NT2/D1 (cell line): ENCODE measurements at regions not wholly inside any gene's neighbourhood (a gene's known extent, or its start where the extent isn't known, plus 50 kb on each side); places are given as distances from the start of the nearest gene placed in this dataset.

Source experiments
- DNase-seq: peaks from one replicate; pipeline ENCODE4 v3.0.0-alpha.2; 2011; ENCODE audit warnings: low read depth, low spot score
- H3K27me3 ChIP-seq: 2 replicates; pipeline ENCODE4 v1.6.0; 2011; ENCODE audit warnings: mild to moderate bottlenecking; ENCODE audit not compliant: insufficient read length, insufficient read depth
- H3K36me3 ChIP-seq: 2 replicates; pipeline ENCODE4 v1.6.1; 2011; ENCODE audit warnings: mild to moderate bottlenecking, low read length, mixed read lengths; ENCODE audit not compliant: insufficient read depth, insufficient read length
- H3K4me1 ChIP-seq: 2 replicates; pipeline ENCODE4 v1.5.1; 2011; ENCODE audit not compliant: insufficient read depth, insufficient read length
- H3K4me3 ChIP-seq: 2 replicates; pipeline ENCODE4 v1.5.1; 2011; ENCODE audit warnings: low read depth; ENCODE audit not compliant: insufficient read length
- H3K9ac ChIP-seq: 2 replicates; pipeline ENCODE4 v1.6.0; 2011; ENCODE audit warnings: low read depth; ENCODE audit not compliant: insufficient read length
- H3K9me3 ChIP-seq: 2 replicates; pipeline ENCODE4 v1.5.1; 2011; ENCODE audit warnings: mild to moderate bottlenecking, low read length; ENCODE audit not compliant: insufficient read depth
- SUZ12 ChIP-seq: IDR thresholded peaks from 2 replicates; pipeline ENCODE4 v1.6.1; 2011; ENCODE audit not compliant: insufficient read length, insufficient read depth; ENCODE audit errors: extremely low read depth
- YY1 ChIP-seq: IDR thresholded peaks from 2 replicates; pipeline ENCODE4 v1.6.1; 2011; ENCODE audit not compliant: insufficient read length, insufficient read depth
- ZNF274 ChIP-seq: IDR thresholded peaks from 2 replicates; pipeline ENCODE4 v1.6.1; 2011; ENCODE audit warnings: mild to moderate bottlenecking, low read depth, low read length

DNA sequence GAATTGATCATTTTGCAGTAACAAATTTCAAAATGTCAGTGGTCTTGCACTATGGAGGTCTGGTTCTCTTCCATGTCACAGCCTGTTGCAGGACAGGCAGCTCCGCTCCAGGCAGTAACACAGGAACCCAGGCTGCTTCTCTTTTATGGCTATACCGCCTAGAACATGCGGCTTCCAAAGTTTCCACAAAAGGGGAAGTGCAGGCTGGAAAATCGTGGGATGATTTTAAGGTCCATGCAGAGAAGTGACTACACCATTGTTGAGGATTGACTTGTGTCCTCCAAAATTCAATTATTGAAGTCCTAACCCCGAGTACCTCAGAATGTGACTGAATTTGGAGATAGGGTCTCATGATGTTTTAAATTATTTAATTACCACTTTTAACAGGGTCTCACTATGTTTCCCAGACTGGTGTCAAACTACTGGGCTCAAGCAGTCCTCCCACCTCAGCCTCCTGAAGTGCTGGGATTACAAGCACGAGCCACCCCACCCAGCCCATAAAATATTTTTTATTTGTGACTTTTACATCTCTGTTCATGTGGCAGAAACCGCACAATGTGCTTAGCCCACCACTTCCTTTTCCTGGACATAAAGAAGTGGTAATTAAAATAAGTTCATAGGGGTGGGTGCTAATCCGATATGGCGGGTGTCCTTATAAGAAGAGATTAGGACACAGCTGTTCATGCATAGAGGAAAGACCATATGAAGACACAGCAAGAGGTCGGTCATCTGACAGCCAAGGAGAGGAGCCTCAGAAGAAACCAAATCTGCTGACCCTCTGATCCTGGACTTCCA is 279.2 kb upstream of the RPL38 start:
- no peaks in the 10 kb centered on the region for H3K36me3 ChIP-seq
- no peak overlapping the region for H3K9ac ChIP-seq
- no peaks in the 10 kb centered on the region for H3K27me3 ChIP-seq
- TF ChIP-seq SUZ12 (no peak), ZNF274 (no peak), YY1 (no peak)
- no peaks in the 10 kb centered on the region for H3K4me1 ChIP-seq
- no peak overlapping the region for H3K4me3 ChIP-seq
- DNase-seq: no peak
- H3K9me3 ChIP-seq: peaks cover 19% of the 10 kb centered on the region; the same call in 1 of the 2 replicates

DNA sequence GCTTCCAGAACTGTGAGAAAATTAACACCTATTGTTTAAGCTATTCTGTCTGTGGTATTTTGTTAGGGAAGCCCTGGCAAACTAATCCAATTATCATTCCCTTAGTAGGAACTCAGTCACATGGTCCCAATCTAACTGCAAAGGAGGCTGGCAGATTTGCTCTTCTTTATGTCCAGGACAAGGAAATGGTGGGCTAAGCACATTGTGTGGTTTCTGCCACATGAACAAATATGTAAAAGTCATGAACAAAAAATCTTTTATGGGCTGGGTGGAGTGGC is 278.6 kb upstream of the RPL38 start:
- Histone ChIP-seq H3K36me3 (no peaks in the 10 kb centered on the region), H3K4me1 (no peaks in the 10 kb centered on the region), H3K9me3 (peaks cover 15% of the 10 kb centered on the region; the same call in 1 of the 2 replicates), H3K4me3 (no peak overlapping the region), H3K27me3 (no peaks in the 10 kb centered on the region), H3K9ac (no peak overlapping the region)
- DNase-seq: no peak
- no peak for TF ChIP-seq SUZ12
- TF ChIP-seq ZNF274: no peak
- no peak for TF ChIP-seq YY1

DNA sequence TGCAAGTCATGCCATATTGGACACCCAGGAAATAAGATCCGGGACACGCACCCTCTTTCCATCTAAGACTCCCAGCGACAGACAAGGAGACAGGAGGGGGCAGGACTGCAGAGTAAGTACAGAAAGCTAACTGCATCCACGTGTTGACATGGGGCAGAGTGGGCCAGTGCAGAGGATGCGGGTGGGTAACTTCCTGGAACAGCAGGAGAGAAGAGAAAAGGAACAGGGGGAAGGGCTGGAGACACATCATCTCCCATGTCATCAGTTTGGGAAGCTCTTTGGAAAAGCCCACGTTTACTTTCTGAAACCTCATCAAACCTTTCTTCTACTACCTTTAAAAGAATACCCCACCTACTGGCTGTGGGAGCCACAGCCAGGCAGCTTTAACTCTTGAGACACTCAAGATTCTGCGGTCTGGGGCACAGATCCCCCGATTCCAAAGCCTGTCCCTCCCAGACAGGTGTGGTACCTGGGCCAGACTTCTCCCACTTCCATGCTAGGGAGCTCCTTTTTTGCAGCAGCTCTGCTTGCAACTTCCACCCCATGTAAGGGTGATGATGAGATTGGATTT is 273.5 kb upstream of the RPL38 start:
- H3K4me3 ChIP-seq: no peak overlapping the region
- peaks cover 15% of the 10 kb centered on the region; the same call in 1 of the 2 replicates for H3K9me3 ChIP-seq
- H3K36me3 ChIP-seq: no peaks in the 10 kb centered on the region
- no peak overlapping the region for H3K9ac ChIP-seq
- no peaks in the 10 kb centered on the region for H3K27me3 ChIP-seq
- no peaks in the 10 kb centered on the region for H3K4me1 ChIP-seq
- DNase-seq: no peak
- no peak for TF ChIP-seq YY1
- no peak for TF ChIP-seq SUZ12
- TF ChIP-seq ZNF274: no peak

DNA sequence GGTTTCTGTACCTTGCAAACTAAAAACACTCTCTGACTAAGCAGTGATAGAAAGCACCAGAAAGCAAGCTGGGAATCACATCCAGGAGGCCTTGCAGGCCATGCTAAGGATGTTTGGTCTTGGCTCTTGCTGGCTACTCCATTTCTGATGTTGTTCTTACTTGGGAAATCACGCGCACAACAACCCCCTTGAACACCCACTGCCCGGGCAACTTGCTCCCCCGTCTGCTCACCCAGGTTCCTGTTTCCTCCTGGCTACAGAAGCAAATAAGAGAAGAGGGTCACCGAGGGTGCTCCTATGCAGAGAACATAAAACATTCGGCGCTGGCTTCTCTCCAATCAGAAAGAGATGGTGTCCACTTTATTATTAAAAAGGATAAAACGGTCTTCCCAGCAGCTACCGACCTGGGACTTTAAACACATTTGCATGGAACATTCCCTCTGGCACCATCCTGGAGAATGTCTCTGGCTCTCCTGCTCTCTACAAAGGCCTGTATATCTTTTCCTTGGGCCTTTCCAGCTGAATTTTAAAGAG is 271.2 kb upstream of the RPL38 start:
- no peak overlapping the region for H3K4me3 ChIP-seq
- H3K27me3 ChIP-seq: no peaks in the 10 kb centered on the region
- DNase-seq: no peak
- no peak overlapping the region for H3K9ac ChIP-seq
- peaks cover 9% of the 10 kb centered on the region; the same call in 1 of the 2 replicates for H3K9me3 ChIP-seq
- TF ChIP-seq ZNF274 (no peak), SUZ12 (no peak), YY1 (no peak)
- no peaks in the 10 kb centered on the region for H3K4me1 ChIP-seq
- no peaks in the 10 kb centered on the region for H3K36me3 ChIP-seq

DNA sequence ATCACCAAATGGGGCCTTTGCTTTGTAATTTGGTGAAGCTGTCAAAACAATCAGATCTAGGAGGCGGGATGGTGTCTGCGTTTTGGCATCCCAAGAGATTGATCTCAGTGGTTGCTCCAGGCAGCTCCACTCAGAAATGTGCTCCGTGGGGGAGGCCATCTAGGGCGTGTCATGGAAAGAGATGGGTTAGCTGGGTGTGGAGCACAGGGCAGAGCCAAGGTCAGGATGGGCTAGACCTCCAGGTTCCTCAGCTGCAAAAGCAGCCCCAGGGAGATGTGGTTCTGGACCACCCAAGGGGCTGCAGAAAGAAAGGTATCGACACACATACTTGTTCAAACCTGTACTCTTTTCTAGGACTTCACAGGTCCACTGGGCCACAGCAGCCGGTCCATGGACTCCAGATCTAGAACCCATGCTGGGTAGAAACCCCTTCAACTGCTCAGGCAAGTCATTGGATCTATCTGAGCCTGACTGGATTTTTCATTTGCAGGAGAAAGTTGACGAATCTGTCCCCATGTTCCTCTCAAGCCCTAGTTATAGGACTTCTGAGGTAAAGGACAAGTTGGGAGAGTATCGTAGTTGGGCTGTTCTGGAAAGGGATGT is 270.2 kb upstream of the RPL38 start:
- DNase-seq: no peak
- Histone ChIP-seq H3K9me3 (peaks cover 1% of the 10 kb centered on the region; the same call in 1 of the 2 replicates), H3K36me3 (no peaks in the 10 kb centered on the region), H3K27me3 (no peaks in the 10 kb centered on the region), H3K9ac (no peak overlapping the region), H3K4me3 (no peak overlapping the region), H3K4me1 (no peaks in the 10 kb centered on the region)
- no peak for TF ChIP-seq SUZ12

DNA sequence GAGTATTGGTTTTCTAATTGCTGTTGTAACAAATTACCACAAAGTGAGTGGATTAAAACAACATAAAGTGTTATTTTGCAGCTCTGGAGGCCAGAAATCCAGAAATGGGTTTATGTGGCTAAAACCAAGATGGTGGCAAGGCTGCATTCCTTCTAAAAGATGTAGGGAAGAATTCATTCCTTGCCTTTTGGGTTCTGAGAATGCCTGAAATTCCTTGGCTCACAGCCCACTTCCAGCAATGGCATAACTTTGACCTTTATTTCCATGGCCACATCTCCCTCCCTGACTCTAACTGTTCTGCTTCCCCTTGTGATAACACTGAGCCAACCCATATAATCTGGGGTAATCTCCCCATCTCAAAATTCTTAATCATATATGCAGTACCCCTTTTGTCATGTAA is 269.6 kb upstream of the RPL38 start:
- H3K9me3 ChIP-seq: no peaks in the 10 kb centered on the region
- no peaks in the 10 kb centered on the region for H3K27me3 ChIP-seq
- no peaks in the 10 kb centered on the region for H3K4me1 ChIP-seq
- H3K9ac ChIP-seq: no peak overlapping the region
- DNase-seq: no peak
- no peak overlapping the region for H3K4me3 ChIP-seq
- TF ChIP-seq SUZ12 (no peak), ZNF274 (no peak), YY1 (no peak)
- H3K36me3 ChIP-seq: no peaks in the 10 kb centered on the region

DNA sequence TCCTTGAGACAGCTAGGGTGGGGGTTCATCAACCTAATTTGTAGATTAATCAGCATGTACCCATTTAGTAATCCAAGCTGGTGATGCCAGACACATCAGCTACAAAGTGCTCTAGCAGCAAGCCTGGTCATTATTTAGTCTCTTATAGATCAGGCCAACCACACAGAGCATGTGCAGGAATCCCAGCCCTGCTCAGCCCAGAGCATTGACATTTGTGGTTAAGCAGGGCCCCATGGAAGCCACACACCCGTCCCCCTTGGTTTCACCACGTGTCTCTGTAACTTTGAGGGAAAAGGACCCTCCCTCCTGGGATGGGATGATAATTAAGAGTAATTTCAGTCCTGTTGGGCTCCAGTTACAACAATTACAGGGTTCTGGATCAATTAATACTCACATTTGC is 268.8 kb upstream of the RPL38 start:
- no peaks in the 10 kb centered on the region for H3K27me3 ChIP-seq
- no peak for DNase-seq
- no peaks in the 10 kb centered on the region for H3K9me3 ChIP-seq
- TF ChIP-seq YY1 (no peak), ZNF274 (no peak), SUZ12 (no peak)
- no peak overlapping the region for H3K4me3 ChIP-seq
- no peaks in the 10 kb centered on the region for H3K4me1 ChIP-seq
- H3K9ac ChIP-seq: no peak overlapping the region
- no peaks in the 10 kb centered on the region for H3K36me3 ChIP-seq
